Fibroblast of the conjunctiva (primary cell): ENCODE measurements at regions not wholly inside any gene's neighbourhood (a gene's known extent, or its start where the extent isn't known, plus 50 kb on each side); places are given as distances from the start of the nearest gene placed in this dataset.

ENCODE experiments used
- DNase-seq: peaks from one replicate; pipeline ENCODE4 v3.0.0-alpha.2; 2010; ENCODE audit warnings: low read depth

DNA sequence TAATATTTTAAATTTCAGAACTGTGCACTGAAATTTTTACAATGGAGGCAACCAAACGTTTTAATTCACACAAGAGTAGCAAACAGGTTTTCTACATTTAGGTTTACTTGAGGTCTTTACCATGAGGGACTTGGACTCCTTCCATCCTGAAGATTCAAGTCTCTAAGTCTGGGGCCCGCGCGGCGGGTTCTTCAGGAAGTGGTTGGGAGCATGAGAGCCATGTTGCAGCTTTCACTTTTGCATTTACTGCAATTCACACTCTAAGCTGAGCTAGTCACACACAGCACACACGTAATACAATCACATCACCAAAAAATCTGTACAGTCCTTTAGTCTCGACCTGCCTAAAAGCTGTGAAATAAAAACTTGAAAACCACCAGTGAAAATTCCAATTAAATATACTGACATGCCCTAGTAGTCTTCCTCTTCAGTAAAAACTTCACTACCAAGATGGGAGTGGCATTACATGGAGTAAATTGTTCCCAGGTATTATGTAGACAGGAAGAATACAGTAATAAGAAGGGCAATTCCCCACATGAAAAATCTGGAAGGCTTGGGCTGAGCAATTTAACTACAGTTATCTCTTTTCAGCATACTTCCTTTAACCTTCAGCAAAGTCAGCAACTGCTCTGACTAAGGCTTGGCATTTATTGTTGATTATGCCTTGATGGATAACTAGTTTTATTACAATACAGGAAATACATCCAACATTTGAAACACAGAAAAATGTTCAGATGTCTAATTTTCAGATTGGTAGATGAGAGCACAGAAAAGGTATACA is 571.1 kb upstream of the DIPK2B start:
- DNase-seq, result no peak

DNA sequence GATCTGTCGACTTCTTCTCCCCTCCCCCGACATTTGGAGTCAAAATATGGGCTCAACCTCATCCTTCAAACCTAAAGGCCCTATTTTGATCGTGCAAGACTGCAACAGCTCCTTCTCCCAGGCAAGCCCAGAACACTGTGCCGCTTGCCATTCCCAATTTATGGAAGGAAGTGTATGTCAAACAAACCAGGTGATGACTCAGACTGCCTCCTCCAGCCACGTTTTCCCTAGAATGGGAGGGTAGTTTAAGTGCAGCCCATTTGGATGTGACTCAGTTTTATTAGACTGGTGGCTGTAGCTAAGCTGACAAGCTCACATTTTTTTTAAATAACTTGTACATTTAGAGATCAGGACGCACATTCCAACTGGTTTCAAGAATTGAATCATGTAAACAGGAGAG is 570.4 kb upstream of the DIPK2B start:
- peak; percentile 73 for DNase-seq

DNA sequence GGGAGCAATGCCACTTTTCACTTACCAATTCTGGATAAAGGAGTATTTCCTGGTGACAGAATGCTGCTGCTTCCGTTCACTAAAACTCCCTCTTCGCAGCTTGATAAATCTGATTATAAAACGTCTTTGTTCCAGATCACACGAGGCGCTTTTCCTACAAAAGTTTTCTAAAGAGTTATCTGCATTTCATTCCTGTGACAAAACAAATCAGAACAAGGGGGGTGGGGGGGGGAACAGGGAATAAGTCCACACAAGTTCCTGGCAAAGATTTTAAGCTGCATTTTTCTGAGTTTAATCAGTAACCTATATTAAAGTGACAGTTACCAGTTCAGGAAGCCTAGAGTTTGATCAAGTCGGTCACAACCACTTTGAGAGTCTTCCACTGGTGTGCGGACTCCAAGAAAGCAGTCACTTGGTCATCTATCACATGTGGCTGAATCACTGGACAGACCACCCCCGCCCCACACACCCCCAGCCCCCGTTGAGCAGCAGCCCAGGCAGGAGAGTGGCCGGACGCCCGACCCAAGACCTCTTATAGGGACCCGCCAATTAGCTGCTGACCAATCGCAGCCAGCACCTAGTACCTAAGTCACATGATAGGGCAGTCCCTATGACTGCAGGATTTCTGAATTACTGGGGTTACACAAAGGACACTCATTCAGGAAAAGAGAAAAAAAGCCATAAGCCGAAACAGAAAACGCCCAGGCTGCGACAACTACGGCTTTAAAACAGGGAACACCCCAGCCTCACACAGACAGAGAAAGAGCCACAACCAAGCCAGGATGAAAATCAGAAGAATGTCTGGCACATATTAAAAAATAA is 569.3 kb upstream of the DIPK2B start:
- peak; percentile 90 for DNase-seq

DNA sequence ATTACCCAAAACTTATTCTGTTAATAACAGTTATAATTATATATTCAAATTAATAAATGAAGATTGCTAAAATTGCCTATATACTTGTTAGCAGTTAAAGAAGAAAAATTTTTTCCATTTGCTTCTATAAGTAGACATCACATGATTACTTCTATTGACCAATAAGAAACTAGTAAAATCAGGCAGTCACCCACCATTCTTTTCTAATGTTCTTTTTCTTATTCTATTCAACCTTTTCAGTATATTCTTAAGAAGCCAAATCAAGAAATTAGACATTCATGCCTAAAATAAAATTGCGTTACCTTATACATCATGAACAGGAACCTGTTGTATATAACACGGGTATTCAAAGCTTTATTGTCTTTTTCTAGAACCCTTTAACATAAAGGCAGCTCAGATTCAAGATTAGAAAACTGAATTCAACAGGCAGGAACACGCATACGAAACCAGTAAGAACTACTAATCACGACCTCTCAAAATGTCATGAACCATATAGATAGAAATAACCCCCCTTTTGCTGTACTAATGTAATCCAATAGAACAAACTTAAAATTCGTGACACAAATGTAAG is 568.1 kb upstream of the DIPK2B start:
- no peak for DNase-seq

DNA sequence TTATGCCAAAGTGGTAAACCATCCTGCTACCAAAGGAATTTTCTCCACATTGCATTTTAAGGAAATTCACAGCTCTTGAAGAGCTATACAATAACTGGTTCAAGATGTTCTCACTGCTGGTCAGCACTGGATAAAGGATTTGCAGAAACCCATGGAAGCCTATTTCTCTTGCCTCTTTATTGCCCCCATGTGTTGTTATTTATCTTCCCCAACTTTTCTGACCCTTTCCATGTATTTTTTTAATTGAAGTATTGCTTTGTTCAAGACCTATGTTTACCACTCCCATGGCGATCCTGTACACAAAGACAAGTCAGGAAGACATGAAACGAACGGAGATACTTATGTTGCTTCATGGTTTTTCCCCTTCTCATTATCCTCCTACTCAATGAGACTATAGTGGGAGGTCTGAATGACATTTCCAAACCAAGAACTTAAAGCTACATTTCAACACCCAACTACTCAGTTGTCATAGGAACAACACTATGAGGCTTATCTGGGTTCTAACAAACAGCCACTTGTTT is 566.4 kb upstream of the DIPK2B start:
- peak; percentile 49 for DNase-seq

DNA sequence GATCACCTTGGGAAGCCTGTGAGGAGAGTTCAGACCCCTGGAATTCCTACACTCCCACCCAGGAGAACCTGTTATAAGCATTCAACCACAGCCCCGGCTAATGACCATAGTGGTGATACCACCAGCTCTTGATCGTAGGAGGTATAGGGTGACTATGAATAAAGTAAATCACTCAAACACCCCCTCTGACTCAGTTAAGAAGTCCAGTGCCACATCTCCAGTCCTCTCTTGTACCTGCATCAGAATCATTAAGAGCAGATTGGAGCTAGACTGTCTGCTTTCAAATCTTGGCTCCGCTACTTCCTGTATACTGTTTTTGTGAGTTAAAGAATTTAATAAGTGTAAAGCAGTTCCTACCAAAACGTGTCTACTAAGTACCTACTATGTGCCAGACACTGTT is 565.1 kb upstream of the DIPK2B start:
- DNase-seq, result no peak

DNA sequence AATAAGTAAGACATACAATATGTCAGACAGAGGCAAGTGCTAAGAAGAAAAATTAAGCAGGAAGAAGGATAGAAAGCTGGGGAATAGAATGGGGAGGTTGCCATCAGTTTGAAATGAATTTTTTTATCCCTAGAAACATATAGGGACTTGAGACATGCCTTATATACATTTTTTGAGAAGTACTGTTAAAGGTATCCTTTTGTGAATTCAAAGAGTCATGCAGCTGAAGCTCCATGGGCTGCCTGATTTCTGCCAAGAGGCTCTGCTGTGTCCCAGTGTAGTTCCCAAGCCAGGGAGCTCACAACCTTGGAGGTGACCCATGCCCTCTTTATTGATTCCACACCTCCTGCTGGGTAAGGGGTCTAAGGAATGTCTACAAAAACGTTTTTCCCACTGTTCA is 564.6 kb upstream of the DIPK2B start:
- DNase-seq, result no peak

DNA sequence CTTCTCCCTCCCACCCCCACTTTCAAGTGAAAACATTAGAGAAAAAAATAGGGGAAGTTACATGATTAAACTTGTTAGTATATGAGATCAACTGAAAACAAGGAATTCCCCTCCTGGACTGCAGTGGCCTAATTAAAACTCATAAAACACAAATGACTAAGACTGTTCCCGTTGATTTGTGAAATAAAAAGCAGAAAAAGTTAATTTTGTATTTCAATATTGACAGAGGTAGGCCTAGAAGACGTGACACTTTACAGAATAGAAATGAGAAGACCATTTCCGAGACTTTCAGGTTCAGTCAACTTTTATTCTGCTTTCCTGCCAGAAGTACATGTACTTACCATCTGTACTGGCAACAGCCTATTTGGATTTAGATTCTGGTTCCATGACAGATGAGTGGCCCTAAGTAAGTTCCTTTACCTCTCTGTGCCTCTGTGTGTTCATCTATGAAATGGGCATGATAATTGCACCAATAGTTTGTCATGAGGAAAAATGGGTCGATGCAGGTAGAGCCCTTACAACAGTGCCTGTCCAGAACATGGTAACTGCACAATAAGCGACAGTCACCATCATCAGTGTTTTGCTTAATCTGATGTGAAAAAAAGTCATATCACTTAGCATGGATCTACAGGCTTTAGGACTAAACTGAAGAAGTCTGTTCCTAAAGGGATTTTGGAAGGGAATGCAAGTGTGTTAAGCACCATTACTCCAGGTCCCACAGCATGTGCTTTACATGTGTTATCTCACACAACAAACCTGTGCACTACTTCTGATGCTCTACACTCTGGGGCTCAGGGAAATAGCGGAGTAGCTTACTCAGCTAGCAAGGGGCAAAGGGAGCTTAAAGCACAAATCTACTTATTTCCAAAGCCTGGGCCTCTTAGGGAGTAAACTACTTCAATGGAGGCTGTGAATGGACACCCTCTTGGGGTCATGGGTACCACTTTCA is 562.3 kb upstream of the DIPK2B start:
- DNase-seq, result no peak

DNA sequence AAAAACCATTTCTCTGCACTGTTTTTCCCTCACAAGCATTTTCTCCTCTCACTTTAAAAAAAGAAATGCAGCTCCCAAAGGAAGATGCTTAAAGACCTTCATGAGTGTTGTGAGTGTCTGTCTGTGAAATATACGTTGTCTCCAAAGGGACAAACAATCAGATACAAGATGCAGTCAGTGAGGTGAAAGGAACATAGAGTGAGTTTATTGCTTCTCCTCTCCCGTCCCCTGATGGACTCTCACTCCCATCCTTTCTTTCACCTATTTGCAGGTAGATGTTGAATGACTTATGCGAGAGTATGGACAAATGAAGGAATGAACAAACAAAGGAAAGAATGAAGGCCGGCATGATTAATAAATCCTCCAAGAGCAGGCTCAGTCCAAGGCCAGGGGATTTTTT is 561.2 kb upstream of the DIPK2B start:
- DNase-seq, result no peak

DNA sequence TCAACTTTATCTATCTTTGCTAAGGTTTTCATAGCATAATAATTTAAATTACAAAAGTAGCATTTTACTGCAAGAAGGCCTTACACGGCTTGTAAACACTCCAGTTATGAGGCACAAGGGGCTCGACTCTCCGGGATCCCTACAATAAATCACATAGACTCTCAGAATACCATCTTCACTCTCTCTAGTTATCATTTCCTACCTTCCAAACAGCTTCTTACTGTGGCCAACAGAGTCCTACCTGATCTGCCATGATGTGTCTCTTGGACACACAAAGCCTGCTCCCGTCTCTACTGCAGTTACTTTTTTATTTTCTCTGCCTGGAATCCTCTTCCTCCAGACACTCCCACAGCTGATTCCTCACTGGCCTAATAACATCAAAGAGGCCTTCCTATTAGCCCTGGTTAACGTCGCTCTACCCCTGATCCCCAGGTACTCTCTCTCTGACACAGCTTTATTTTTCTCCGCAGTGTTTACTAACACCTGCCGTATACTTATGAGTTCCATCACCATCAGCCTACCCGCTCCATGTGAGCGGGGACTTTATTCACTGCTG is 559.6 kb upstream of the DIPK2B start:
- DNase-seq, result no peak

DNA sequence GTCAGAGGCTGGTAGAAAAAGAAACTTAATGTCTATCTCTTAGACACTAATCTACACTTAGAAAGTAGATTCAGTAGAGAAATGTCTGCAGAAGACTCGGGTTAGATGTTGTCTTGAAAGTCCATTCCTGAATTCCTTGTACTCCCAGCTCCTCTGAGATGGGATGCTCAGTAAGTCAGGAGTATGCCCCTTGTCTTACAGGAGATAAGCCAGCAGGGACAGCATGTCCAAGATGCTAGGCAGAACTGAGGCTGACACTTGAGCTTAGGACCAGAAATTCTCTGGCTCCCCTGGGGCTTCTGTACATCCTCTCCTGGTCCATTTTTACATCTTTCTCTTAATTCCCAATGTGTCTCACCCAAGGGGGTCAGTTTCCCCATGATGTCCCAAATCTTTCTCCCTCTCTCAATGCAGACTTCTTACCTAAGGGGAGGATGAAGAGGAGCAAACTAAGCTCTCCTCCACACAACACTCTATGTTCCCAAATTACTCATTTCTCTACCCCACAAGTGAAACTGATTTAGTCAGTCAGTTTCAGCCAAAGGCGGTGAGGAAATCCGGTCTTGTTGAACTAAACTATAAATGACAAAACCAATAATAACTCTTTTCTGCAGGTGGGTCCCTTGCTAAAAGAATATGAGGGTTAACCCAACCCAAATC is 558.2 kb upstream of the DIPK2B start:
- no peak for DNase-seq

DNA sequence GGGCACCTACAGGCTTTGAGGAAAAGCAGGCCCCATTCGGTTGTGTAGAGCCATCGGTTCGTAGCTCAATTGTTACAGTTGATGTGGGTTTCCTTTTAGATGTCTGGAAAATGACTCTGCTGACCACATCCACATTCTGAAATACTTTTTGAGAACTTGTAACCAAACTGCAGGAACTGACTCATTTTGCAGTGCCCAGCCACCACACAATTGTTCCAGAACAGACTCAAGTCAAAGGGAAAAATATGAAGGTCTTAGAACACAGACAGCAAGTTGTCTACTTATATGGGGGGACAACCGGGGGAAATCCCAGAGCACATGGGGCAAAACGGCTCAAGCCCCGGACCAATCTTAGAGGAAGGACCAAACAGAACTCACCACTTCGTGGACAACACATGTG is 557.6 kb upstream of the DIPK2B start:
- DNase-seq, result peak; percentile 54

DNA sequence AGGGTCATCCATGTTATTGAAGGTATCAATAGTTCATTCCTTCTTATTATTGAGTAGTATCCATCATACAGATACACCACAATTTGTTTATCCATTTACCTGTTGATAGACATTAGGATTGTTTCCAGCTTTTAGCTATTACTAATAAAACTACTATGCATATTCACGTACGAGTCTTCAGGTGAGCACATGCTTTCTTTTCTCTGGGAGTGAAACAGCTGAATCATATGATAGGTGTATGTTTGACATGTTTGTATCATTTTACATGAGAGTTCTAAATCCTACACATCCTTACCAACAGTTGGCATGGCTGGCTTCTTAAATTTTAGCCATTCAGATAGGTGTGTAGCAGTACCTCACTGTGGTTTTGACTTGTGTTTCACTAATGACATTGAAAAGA is 556.6 kb upstream of the DIPK2B start:
- no peak for DNase-seq

DNA sequence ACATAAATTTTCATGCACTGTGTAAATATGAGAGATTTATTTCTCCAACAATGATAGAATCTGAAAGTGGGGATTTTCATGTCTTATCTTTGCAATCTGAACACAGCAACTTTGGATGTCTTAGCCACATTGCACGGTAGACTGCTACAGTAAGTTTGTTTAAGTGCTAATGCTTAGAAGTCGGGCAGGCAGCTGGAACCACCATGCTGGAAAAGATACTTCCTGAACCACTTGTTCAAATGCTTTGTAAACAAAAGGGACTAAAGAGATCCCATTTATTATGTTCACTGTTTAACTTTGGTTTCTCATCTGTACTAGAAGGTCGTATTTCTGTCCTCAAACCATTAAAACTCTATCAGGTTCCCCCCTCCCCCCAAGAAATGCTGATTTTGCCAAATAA is 555.9 kb upstream of the DIPK2B start:
- no peak for DNase-seq

DNA sequence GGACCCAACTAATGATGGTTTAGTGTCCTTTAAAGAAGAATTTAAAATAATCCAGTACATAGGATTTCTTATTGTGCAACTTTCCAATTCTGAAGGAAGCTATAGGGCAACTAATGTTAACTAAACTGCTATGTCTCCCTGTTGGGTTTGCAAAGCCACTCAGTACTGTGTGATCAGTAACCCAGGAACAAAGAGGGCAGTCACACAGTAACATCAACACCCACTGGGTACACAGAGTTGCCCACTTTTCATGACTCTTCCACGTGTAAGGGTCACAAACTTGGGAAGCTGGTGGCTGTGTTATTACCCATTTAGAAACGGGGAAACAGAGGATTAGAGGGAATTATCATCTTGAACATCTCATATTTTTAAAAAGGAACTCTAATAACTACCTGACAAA is 555.0 kb upstream of the DIPK2B start:
- DNase-seq, result no peak

DNA sequence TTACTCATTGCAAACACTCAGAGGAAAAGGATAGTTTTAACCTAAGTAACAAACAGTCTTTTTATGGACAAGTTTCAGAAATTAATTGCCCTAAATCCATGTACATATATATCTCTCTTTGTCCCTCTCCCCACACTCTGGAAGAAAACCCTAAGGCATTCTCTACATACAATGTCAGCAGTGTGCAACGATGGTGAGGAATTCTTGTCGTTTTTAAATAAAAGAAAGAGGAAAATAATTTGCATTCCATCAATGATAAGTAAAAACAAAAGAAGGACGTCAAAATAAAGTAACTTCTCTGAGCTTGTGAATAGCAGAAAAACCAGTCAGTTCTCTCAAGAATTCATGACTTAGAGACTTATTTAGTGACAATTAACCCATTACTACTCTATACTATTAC is 550.5 kb upstream of the DIPK2B start:
- no peak for DNase-seq

DNA sequence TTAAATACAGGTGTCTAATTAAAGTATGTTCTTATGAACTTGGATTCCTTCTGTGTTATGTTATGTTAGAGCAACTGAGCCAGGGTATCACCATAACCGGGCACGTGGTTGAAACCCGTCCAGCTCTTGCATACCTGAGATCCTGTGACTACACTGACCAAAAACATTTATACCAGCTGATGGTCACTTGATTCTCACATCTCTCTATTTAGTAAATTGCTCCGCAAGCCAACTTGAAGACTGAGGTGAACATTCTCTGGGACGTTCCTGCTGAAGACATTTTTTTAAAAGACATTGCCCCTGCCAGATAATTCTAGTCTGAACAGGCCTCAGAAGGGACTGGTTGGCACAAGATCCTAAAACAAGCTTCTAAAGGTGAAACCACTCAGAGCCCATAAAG is 550.0 kb upstream of the DIPK2B start:
- no peak for DNase-seq

DNA sequence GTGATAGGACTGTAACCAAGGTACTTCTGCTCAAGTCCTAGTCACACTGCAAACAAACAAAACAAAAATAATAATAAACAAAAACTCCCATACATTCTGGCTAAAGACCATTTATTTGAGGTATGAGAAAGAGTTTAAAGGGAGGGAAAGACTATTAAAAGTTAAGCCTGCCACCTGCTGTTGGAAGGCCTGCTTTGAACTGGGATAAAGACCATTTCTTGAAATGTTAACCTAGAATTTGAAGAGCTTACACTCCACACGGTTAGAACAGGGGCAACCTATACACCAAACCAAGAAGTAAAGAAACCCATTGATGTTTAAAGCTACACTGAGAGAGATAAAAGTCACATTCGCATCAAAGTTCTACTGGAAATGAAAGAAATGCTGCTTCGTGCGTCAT is 548.7 kb upstream of the DIPK2B start:
- DNase-seq, result no peak

DNA sequence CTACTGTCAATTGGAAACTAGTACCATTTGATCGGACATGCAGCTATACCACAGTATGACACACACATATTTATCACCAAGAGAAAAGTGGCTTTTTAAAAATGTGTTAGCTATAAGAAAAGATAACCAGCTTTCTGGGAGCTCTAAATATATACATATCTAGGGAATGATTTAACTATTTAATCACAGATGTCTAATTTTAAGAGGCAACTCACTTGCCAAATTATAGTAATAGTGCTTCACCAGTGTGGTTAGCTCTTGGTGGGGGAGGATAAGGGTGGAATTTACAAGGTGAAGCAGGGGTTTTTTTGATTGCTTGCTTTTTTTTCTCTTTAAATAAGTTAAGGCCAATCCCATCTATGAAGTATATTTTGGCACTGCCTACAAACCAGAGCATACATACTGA is 547.7 kb upstream of the DIPK2B start:
- no peak for DNase-seq

DNA sequence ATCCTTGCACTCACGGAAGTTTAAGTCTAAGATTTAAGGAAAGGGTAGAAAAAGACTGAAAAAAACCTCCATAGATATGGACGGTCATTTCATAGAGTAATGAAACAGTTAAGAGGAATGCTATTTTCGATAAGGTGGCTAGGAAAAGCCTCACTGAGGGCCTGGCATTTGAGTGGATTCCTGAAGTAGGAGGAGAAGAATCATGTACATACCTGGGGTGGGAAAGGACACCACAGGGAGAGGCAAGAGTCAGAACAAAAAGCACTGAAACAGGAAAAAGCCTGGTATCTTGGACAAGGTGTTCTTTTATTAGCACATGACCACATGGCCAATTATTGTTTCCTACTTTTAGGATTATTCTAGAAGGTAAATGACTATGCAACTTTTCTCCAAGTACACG is 547.2 kb upstream of the DIPK2B start:
- no peak for DNase-seq

DNA sequence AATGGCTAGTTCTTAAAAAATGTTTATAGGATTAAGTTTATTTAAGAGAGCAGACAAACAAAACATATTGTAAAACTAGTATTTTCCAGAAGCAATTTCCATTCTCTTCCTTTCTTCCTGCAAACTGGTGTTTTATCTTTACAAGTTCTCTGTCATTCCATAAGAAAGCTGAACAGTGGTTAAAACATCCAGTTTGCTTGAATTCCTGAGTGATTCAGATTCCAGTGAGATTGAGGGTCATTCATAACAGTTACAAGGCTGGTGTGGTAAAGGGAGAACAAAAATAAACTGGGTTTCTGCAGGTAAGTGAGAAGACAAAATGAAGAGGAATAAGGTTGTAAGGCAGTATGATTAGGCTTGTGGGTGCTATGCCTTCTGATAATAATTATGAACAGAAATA is 544.8 kb upstream of the DIPK2B start:
- DNase-seq, result no peak
